Liver (tissue), 8 donors: ENCODE measurements at regions not wholly inside any gene's neighbourhood (a gene's known extent, or its start where the extent isn't known, plus 50 kb on each side); places are given as distances from the start of the nearest gene placed in this dataset.

Source experiments
- DNase-seq: peaks from one replicate; pipeline ENCODE4 v3.0.0-alpha.2; 2017; ENCODE audit warnings: low spot score
- H3K27ac ChIP-seq, 2 donors: one replicate each; pipeline ENCODE4 v1.7.0; 2013; ENCODE audit warnings: inconsistent platforms in 2 of 2, low read length in 2 of 2, control low read depth in 1 of 2, low read depth in 1 of 2, mild to moderate bottlenecking in 1 of 2
- H3K27me3 ChIP-seq, 4 donors: one replicate each; pipeline versions ENCODE4 v1.6.1 to v1.7.0; 2013; ENCODE audit warnings: low read length in 3 of 4, inconsistent platforms in 1 of 4, mild to moderate bottlenecking in 1 of 4, moderate library complexity in 1 of 4; ENCODE audit not compliant: control insufficient read depth in 4 of 4, insufficient read depth in 4 of 4
- H3K36me3 ChIP-seq, 4 donors: one replicate each; pipeline versions ENCODE4 v1.6.1 to v1.7.0; 2013; ENCODE audit warnings: low read length in 3 of 4, mild to moderate bottlenecking in 3 of 4, low read depth in 1 of 4, moderate library complexity in 1 of 4; ENCODE audit not compliant: control insufficient read depth in 4 of 4, insufficient read depth in 3 of 4
- H3K4me1 ChIP-seq, 4 donors: one replicate each; pipeline versions ENCODE4 v1.6.1 to v1.7.0; 2013; ENCODE audit warnings: low read length in 3 of 4, mild to moderate bottlenecking in 3 of 4, moderate library complexity in 1 of 4; ENCODE audit not compliant: control insufficient read depth in 4 of 4, insufficient read depth in 4 of 4
- H3K4me3 ChIP-seq, 3 donors: one replicate each; pipeline versions ENCODE4 v1.6.1 to v1.7.0; 2013; ENCODE audit warnings: low read length in 3 of 3, control low read depth in 1 of 3, low read depth in 1 of 3, mild to moderate bottlenecking in 1 of 3
- H3K9ac ChIP-seq, 2 donors: one replicate each; pipeline ENCODE4 v1.7.0; 2013; ENCODE audit warnings: low read length in 2 of 2, mild to moderate bottlenecking in 2 of 2, moderate library complexity in 2 of 2, control low read depth in 1 of 2, low read depth in 1 of 2
- H3K9me3 ChIP-seq, 4 donors: one replicate each; pipeline versions ENCODE4 v1.6.1 to v1.7.0; 2013; ENCODE audit warnings: low read length in 3 of 4; ENCODE audit not compliant: control insufficient read depth in 4 of 4
- ATF3 ChIP-seq: IDR thresholded peaks from 2 replicates; pipeline ENCODE4 v1.6.1; 2016; ENCODE audit warnings: antibody characterized with exemption
- CTCF ChIP-seq: fragments of 150-350 bp; IDR thresholded peaks from 2 replicates; pipeline ENCODE4 v1.5.1; 2017; ENCODE audit warnings: improper control_type of control experiment, low read depth, low read length; ENCODE audit not compliant: missing input control
- EGR1 ChIP-seq, 2 donors: IDR thresholded peaks; 2 replicates each; pipeline ENCODE4 v1.6.1; 2016 to 2018; ENCODE audit warnings: antibody characterized with exemption in 2 of 2, low read depth in 2 of 2
- FOXA1 ChIP-seq: IDR thresholded peaks from 2 replicates; pipeline ENCODE4 v1.6.1; 2016; ENCODE audit warnings: antibody characterized with exemption
- FOXA2 ChIP-seq: IDR thresholded peaks from 2 replicates; pipeline ENCODE4 v1.6.1; 2016; ENCODE audit warnings: antibody characterized with exemption
- GABPA ChIP-seq, 2 donors: IDR thresholded peaks in 1 of 2; conservative IDR thresholded peaks in 1 of 2; 2 replicates each; pipeline ENCODE4 v1.6.1; 2016; ENCODE audit warnings: antibody characterized with exemption in 2 of 2, mild to moderate bottlenecking in 1 of 2, moderate library complexity in 1 of 2
- HNF4A ChIP-seq, 2 donors: conservative IDR thresholded peaks; 2 replicates each; pipeline ENCODE4 v1.6.1; 2016; ENCODE audit warnings: antibody characterized with exemption in 2 of 2, mild to moderate bottlenecking in 2 of 2
- HNF4G ChIP-seq: IDR thresholded peaks from 2 replicates; pipeline ENCODE4 v1.6.1; 2016; ENCODE audit warnings: antibody characterized with exemption
- JUND ChIP-seq, 2 donors: IDR thresholded peaks; 2 replicates each; pipeline ENCODE4 v1.6.1; 2016; ENCODE audit warnings: antibody characterized with exemption in 2 of 2
- MAX ChIP-seq: IDR thresholded peaks from 2 replicates; pipeline ENCODE4 v1.6.1; 2016; ENCODE audit warnings: antibody characterized with exemption
- NR2F2 ChIP-seq: IDR thresholded peaks from 2 replicates; pipeline ENCODE4 v1.6.1; 2016; ENCODE audit warnings: antibody characterized with exemption
- RAD21 ChIP-seq, 2 donors: IDR thresholded peaks; 2 replicates each; pipeline ENCODE4 v1.6.1; 2016; ENCODE audit warnings: antibody characterized with exemption in 2 of 2, mild to moderate bottlenecking in 2 of 2
- REST ChIP-seq: IDR thresholded peaks from 2 replicates; pipeline ENCODE4 v1.6.1; 2016; ENCODE audit warnings: antibody characterized with exemption, mild to moderate bottlenecking
- RXRA ChIP-seq, 2 donors: IDR thresholded peaks; 2 replicates each; pipeline ENCODE4 v1.6.1; 2017 to 2018; ENCODE audit warnings: antibody characterized with exemption in 2 of 2, mild to moderate bottlenecking in 1 of 2
- SP1 ChIP-seq: IDR thresholded peaks from 2 replicates; pipeline ENCODE4 v1.6.1; 2018; ENCODE audit warnings: antibody characterized with exemption, mild to moderate bottlenecking
- TAF1 ChIP-seq: conservative IDR thresholded peaks from 2 replicates; pipeline ENCODE4 v1.6.1; 2016; ENCODE audit warnings: antibody characterized with exemption, mild to moderate bottlenecking
- YY1 ChIP-seq: IDR thresholded peaks from 2 replicates; pipeline ENCODE4 v1.6.1; 2016; ENCODE audit warnings: antibody characterized with exemption, mild to moderate bottlenecking
- ZBTB33 ChIP-seq: IDR thresholded peaks from 2 replicates; pipeline ENCODE4 v1.6.1; 2016; ENCODE audit warnings: antibody characterized with exemption
- WGBS: extraction: QIAGEN DNeasy Blood & Tissue Kit; methylation state at CpG from one replicate; pipeline ENCODE4 v1.1.7; 2013; 5-methylcytosine and 5-hydroxymethylcytosine counted together
- donor health status: healthy.
- donor health status: healthy.
- donor health status: healthy.
- donor health status: healthy.
- donor health status: healthy.

GRCh38 chr5:121640298-121640697, 211.4 kb upstream of the FTMT start:
- H3K27me3 ChIP-seq: no peaks in the 10 kb centered on the region
- TF ChIP-seq TAF1 (no peak), YY1 (no peak), NR2F2 (no peak)
- H3K36me3 ChIP-seq: no peaks in the 10 kb centered on the region
- no peaks in the 10 kb centered on the region for H3K9me3 ChIP-seq
- 62% methylated on average over 1 of the region's 1 CpG for WGBS
- DNase-seq: no peak
- no peak overlapping the region for H3K27ac ChIP-seq
- no peaks in the 10 kb centered on the region for H3K4me1 ChIP-seq
- H3K9ac ChIP-seq: no peak overlapping the region
- H3K4me3 ChIP-seq: no peak overlapping the region

- Histone ChIP-seq H3K4me3 (no peak overlapping the region), H3K27me3 (no peaks in the 10 kb centered on the region), H3K9ac (no peak overlapping the region), H3K4me1 (no peaks in the 10 kb centered on the region), H3K27ac (no peak overlapping the region), H3K9me3 (peaks cover 0 to 1% (median 0%) of the 10 kb centered on the region in 4 donors), H3K36me3 (no peaks in the 10 kb centered on the region)
- no peak for DNase-seq
- TF ChIP-seq RXRA (IDR thresholded peaks at IDR 0.05): no peak
- TF ChIP-seq SP1: no peak
- TF ChIP-seq HNF4G: no peak
- no peak for TF ChIP-seq HNF4A (conservative IDR thresholded peaks at IDR 0.05)
- no peak for TF ChIP-seq FOXA2
- TF ChIP-seq CTCF: no peak
- TF ChIP-seq JUND (IDR thresholded peaks at IDR 0.05): no peak
- no peak for TF ChIP-seq REST
- no peak for TF ChIP-seq TAF1
- no peak for TF ChIP-seq NR2F2
- TF ChIP-seq ZBTB33: no peak
- TF ChIP-seq FOXA1: no peak
- no peak for TF ChIP-seq YY1
- no peak for TF ChIP-seq RAD21 (IDR thresholded peaks at IDR 0.05)
- TF ChIP-seq GABPA (IDR thresholded peaks at IDR 0.05 in 1 of 2, conservative IDR thresholded peaks at IDR 0.05 in 1 of 2): no peak
- TF ChIP-seq ATF3: no peak
- no peak for TF ChIP-seq EGR1 (IDR thresholded peaks at IDR 0.05; ENCODE audit: low read depth in 2 of 2)
- no peak for TF ChIP-seq MAX
These were observed 193.5 kb upstream of the FTMT start for GRCh38 chr5:121658221-121658620.
